GM13977 (cell line): ENCODE measurements at regions not wholly inside any gene's neighbourhood (a gene's known extent, or its start where the extent isn't known, plus 50 kb on each side); places are given as distances from the start of the nearest gene placed in this dataset.

ENCODE experiments used
- DNase-seq: peaks from one replicate; pipeline ENCODE4 v3.0.0; 2012; ENCODE audit warnings: low spot score
- in situ Hi-C: fragments of 300-500 bp; cut with MboI; formaldehyde crosslinking; loops from one replicate; pipeline ENCODE4 v1.12.0; 2022; ENCODE audit warnings: low sequenced_read_pairs, low pct_unique_long_range_greater_than_20kb, mixed read lengths, inconsistent platforms; ENCODE audit not compliant: unreplicated experiment
- TF ChIP-seq, protein P1 (sequence below): IDR thresholded peaks from 2 replicates; pipeline ENCODE4 v1.5.1; 2012; ENCODE audit warnings: mild to moderate bottlenecking, control low read depth; ENCODE audit not compliant: insufficient read depth; ENCODE audit errors: extremely low read depth, missing control alignments

DNA sequence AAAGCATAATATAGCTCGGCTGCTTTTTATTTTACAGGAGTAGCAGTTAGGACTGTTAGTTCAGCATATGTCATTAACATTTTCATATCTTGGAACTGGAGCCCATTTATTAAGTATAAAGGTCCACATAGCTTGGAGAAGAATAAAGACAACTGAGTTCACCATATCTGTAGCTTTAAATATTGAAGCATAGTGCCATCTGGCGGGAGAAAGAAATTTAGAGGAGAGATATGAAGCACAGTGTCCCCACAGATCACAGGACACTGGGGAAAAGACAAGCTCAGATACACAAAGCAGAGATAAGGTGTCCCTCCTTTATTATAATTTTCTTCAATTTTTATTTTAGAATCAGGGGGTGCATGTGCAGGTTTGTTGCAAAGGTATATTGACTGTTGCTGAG, 104.7 kb upstream of the FREM2 start:
- DNase-seq = peak; percentile 7
- TF ChIP-seq, protein P1, sequence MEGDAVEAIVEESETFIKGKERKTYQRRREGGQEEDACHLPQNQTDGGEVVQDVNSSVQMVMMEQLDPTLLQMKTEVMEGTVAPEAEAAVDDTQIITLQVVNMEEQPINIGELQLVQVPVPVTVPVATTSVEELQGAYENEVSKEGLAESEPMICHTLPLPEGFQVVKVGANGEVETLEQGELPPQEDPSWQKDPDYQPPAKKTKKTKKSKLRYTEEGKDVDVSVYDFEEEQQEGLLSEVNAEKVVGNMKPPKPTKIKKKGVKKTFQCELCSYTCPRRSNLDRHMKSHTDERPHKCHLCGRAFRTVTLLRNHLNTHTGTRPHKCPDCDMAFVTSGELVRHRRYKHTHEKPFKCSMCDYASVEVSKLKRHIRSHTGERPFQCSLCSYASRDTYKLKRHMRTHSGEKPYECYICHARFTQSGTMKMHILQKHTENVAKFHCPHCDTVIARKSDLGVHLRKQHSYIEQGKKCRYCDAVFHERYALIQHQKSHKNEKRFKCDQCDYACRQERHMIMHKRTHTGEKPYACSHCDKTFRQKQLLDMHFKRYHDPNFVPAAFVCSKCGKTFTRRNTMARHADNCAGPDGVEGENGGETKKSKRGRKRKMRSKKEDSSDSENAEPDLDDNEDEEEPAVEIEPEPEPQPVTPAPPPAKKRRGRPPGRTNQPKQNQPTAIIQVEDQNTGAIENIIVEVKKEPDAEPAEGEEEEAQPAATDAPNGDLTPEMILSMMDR = peak; percentile 41
- in situ Hi-C loops = no loop called here

DNA sequence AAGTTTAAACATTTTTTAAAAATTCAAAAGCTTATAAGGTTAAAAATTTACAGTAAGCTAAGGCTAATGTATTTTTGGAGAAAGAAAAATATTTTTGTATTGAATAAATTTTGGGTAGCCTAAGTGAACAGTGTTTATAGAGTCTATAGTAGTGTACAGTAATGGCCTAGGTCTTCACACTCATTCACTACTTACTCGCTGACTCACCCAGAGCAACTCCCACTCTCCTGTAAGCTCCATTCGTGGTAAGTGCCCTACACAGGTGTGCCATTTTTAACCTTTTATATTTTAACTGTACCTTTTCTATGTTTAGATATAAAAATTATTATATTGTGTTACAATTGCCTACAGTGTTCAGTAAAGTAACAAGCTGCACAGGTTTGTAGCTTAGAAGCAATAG, 96.6 kb upstream of the FREM2 start:
- DNase-seq = no peak
- TF ChIP-seq, protein P1 = no peak
- in situ Hi-C loops = no loop called here

- in situ Hi-C loops = no loop called here
- no peak for DNase-seq
- TF ChIP-seq, protein P1 = no peak
These were observed 95.9 kb upstream of the FREM2 start for GRCh38 chr13:38590796-38591507.

- in situ Hi-C loops = no loop called here
- DNase-seq = no peak
- TF ChIP-seq, protein P1 = no peak
These were observed 84.6 kb upstream of the FREM2 start for GRCh38 chr13:38602266-38602665.

GRCh38 chr13:38606699-38607535, 80.0 kb upstream of the FREM2 start:
- no peak for DNase-seq
- TF ChIP-seq, protein P1 = no peak
- in situ Hi-C loops = no loop called here

- in situ Hi-C loops = no loop called here
- no peak for DNase-seq
- TF ChIP-seq, protein P1 = no peak
These were observed 68.9 kb upstream of the FREM2 start for GRCh38 chr13:38617936-38618335.
